ENCODE measurements at regions not wholly inside any gene's neighbourhood (a gene's known extent, or its start where the extent isn't known, plus 50 kb on each side); places are given as distances from the start of the nearest gene placed in this dataset.

GRCh38 chr5:173538654-173539053 is 77.8 kb downstream of the BOD1 start:
- WGBS, 2 experiments = 85 to 100% methylated on average over 1 of the region's 1 CpG
- Histone ChIP-seq H3K4me1 (ENCODE audit: control insufficient read depth, insufficient read depth, low read length) (no peaks in the 10 kb centered on the region), H3K4me3 (ENCODE audit: insufficient read depth, low read depth, low read length) (no peak overlapping the region), H3K36me3 (ENCODE audit: control insufficient read depth, insufficient read depth, low read length) (no peaks in the 10 kb centered on the region), H3K27me3 (ENCODE audit: control insufficient read depth, insufficient read depth, low read length, poor library complexity, severe bottlenecking) (no peaks in the 10 kb centered on the region), H3K9me3 (ENCODE audit: control insufficient read depth, low read length) (no peaks in the 10 kb centered on the region), H3K27ac (ENCODE audit: insufficient read depth, low read depth, low read length, poor library complexity, severe bottlenecking) (no peak overlapping the region)

- WGBS, 2 experiments = 95 to 96% methylated on average over 6 of the region's 6 CpGs
- no peaks in the 10 kb centered on the region for H3K9me3 ChIP-seq (ENCODE audit: control insufficient read depth, low read length)
- no peak overlapping the region for H3K4me3 ChIP-seq (ENCODE audit: insufficient read depth, low read depth, low read length)
- H3K4me1 ChIP-seq (ENCODE audit: control insufficient read depth, insufficient read depth, low read length) = no peaks in the 10 kb centered on the region
- H3K27me3 ChIP-seq (ENCODE audit: control insufficient read depth, insufficient read depth, low read length, poor library complexity, severe bottlenecking) = no peaks in the 10 kb centered on the region
- H3K27ac ChIP-seq (ENCODE audit: insufficient read depth, low read depth, low read length, poor library complexity, severe bottlenecking) = no peak overlapping the region
- H3K36me3 ChIP-seq (ENCODE audit: control insufficient read depth, insufficient read depth, low read length) = no peaks in the 10 kb centered on the region
These were observed 78.4 kb downstream of the BOD1 start for GRCh38 chr5:173538018-173538417.

GRCh38 chr5:173537228-173537627 is 79.2 kb downstream of the BOD1 start:
- H3K27ac ChIP-seq (ENCODE audit: insufficient read depth, low read depth, low read length, poor library complexity, severe bottlenecking) = no peak overlapping the region
- WGBS, 2 experiments = 90 to 94% methylated on average over 4 to 5 of the region's 5 CpGs
- H3K36me3 ChIP-seq (ENCODE audit: control insufficient read depth, insufficient read depth, low read length) = no peaks in the 10 kb centered on the region
- no peak overlapping the region for H3K4me3 ChIP-seq (ENCODE audit: insufficient read depth, low read depth, low read length)
- no peaks in the 10 kb centered on the region for H3K9me3 ChIP-seq (ENCODE audit: control insufficient read depth, low read length)
- H3K4me1 ChIP-seq (ENCODE audit: control insufficient read depth, insufficient read depth, low read length) = no peaks in the 10 kb centered on the region
- H3K27me3 ChIP-seq (ENCODE audit: control insufficient read depth, insufficient read depth, low read length, poor library complexity, severe bottlenecking) = no peaks in the 10 kb centered on the region

- H3K36me3 ChIP-seq (ENCODE audit: control insufficient read depth, insufficient read depth, low read length) = no peaks in the 10 kb centered on the region
- H3K4me3 ChIP-seq (ENCODE audit: insufficient read depth, low read depth, low read length) = no peak overlapping the region
- H3K4me1 ChIP-seq (ENCODE audit: control insufficient read depth, insufficient read depth, low read length) = no peaks in the 10 kb centered on the region
- WGBS, 2 experiments = 92 to 97% methylated on average over 3 of the region's 3 CpGs
- H3K27me3 ChIP-seq (ENCODE audit: control insufficient read depth, insufficient read depth, low read length, poor library complexity, severe bottlenecking) = no peaks in the 10 kb centered on the region
- no peak overlapping the region for H3K27ac ChIP-seq (ENCODE audit: insufficient read depth, low read depth, low read length, poor library complexity, severe bottlenecking)
- H3K9me3 ChIP-seq (ENCODE audit: control insufficient read depth, low read length) = no peaks in the 10 kb centered on the region
These were observed 80.3 kb downstream of the BOD1 start for GRCh38 chr5:173535976-173536639.

GRCh38 chr5:173535166-173535975 is 81.1 kb downstream of the BOD1 start:
- WGBS, 2 experiments = 93 to 95% methylated on average over 1 of the region's 1 CpG
- no peaks in the 10 kb centered on the region for H3K9me3 ChIP-seq (ENCODE audit: control insufficient read depth, low read length)
- H3K4me1 ChIP-seq (ENCODE audit: control insufficient read depth, insufficient read depth, low read length) = no peaks in the 10 kb centered on the region
- no peaks in the 10 kb centered on the region for H3K36me3 ChIP-seq (ENCODE audit: control insufficient read depth, insufficient read depth, low read length)
- H3K27ac ChIP-seq (ENCODE audit: insufficient read depth, low read depth, low read length, poor library complexity, severe bottlenecking) = no peak overlapping the region
- no peaks in the 10 kb centered on the region for H3K27me3 ChIP-seq (ENCODE audit: control insufficient read depth, insufficient read depth, low read length, poor library complexity, severe bottlenecking)
- no peak overlapping the region for H3K4me3 ChIP-seq (ENCODE audit: insufficient read depth, low read depth, low read length)

- H3K36me3 ChIP-seq (ENCODE audit: control insufficient read depth, insufficient read depth, low read length) = no peaks in the 10 kb centered on the region
- H3K4me3 ChIP-seq (ENCODE audit: insufficient read depth, low read depth, low read length) = no peak overlapping the region
- H3K4me1 ChIP-seq (ENCODE audit: control insufficient read depth, insufficient read depth, low read length) = no peaks in the 10 kb centered on the region
- H3K9me3 ChIP-seq (ENCODE audit: control insufficient read depth, low read length) = no peaks in the 10 kb centered on the region
- H3K27me3 ChIP-seq (ENCODE audit: control insufficient read depth, insufficient read depth, low read length, poor library complexity, severe bottlenecking) = no peaks in the 10 kb centered on the region
- 89 to 93% methylated on average over 2 of the region's 2 CpGs for WGBS, 2 experiments
- H3K27ac ChIP-seq (ENCODE audit: insufficient read depth, low read depth, low read length, poor library complexity, severe bottlenecking) = no peak overlapping the region
These were observed 81.8 kb downstream of the BOD1 start for GRCh38 chr5:173534664-173535063.

GRCh38 chr5:173534031-173534430 is 82.4 kb downstream of the BOD1 start:
- H3K27ac ChIP-seq (ENCODE audit: insufficient read depth, low read depth, low read length, poor library complexity, severe bottlenecking) = no peak overlapping the region
- 40 to 48% methylated on average over 1 of the region's 1 CpG for WGBS, 2 experiments
- H3K9me3 ChIP-seq (ENCODE audit: control insufficient read depth, low read length) = no peaks in the 10 kb centered on the region
- H3K27me3 ChIP-seq (ENCODE audit: control insufficient read depth, insufficient read depth, low read length, poor library complexity, severe bottlenecking) = no peaks in the 10 kb centered on the region
- H3K4me3 ChIP-seq (ENCODE audit: insufficient read depth, low read depth, low read length) = no peak overlapping the region
- no peaks in the 10 kb centered on the region for H3K36me3 ChIP-seq (ENCODE audit: control insufficient read depth, insufficient read depth, low read length)
- no peaks in the 10 kb centered on the region for H3K4me1 ChIP-seq (ENCODE audit: control insufficient read depth, insufficient read depth, low read length)

GRCh38 chr5:173532689-173533250 is 83.7 kb downstream of the BOD1 start:
- no peaks in the 10 kb centered on the region for H3K4me1 ChIP-seq (ENCODE audit: control insufficient read depth, insufficient read depth, low read length)
- H3K9me3 ChIP-seq (ENCODE audit: control insufficient read depth, low read length) = no peaks in the 10 kb centered on the region
- H3K27me3 ChIP-seq (ENCODE audit: control insufficient read depth, insufficient read depth, low read length, poor library complexity, severe bottlenecking) = no peaks in the 10 kb centered on the region
- H3K36me3 ChIP-seq (ENCODE audit: control insufficient read depth, insufficient read depth, low read length) = no peaks in the 10 kb centered on the region
- no peak overlapping the region for H3K27ac ChIP-seq (ENCODE audit: insufficient read depth, low read depth, low read length, poor library complexity, severe bottlenecking)
- 95% methylated on average over 6 of the region's 6 CpGs for WGBS, 2 experiments
- H3K4me3 ChIP-seq (ENCODE audit: insufficient read depth, low read depth, low read length) = no peak overlapping the region

- Histone ChIP-seq H3K9me3 (ENCODE audit: control insufficient read depth, low read length) (no peaks in the 10 kb centered on the region), H3K4me1 (ENCODE audit: control insufficient read depth, insufficient read depth, low read length) (no peaks in the 10 kb centered on the region), H3K27me3 (ENCODE audit: control insufficient read depth, insufficient read depth, low read length, poor library complexity, severe bottlenecking) (no peaks in the 10 kb centered on the region), H3K4me3 (ENCODE audit: insufficient read depth, low read depth, low read length) (no peak overlapping the region), H3K27ac (ENCODE audit: insufficient read depth, low read depth, low read length, poor library complexity, severe bottlenecking) (no peak overlapping the region), H3K36me3 (ENCODE audit: control insufficient read depth, insufficient read depth, low read length) (no peaks in the 10 kb centered on the region)
- WGBS, 2 experiments = 90 to 92% methylated on average over 9 of the region's 9 CpGs
These were observed 84.6 kb downstream of the BOD1 start for GRCh38 chr5:173531863-173532262.

GRCh38 chr5:173530547-173530946 is 85.9 kb downstream of the BOD1 start:
- Histone ChIP-seq H3K27ac (ENCODE audit: insufficient read depth, low read depth, low read length, poor library complexity, severe bottlenecking) (no peak overlapping the region), H3K36me3 (ENCODE audit: control insufficient read depth, insufficient read depth, low read length) (no peaks in the 10 kb centered on the region), H3K27me3 (ENCODE audit: control insufficient read depth, insufficient read depth, low read length, poor library complexity, severe bottlenecking) (no peaks in the 10 kb centered on the region), H3K4me1 (ENCODE audit: control insufficient read depth, insufficient read depth, low read length) (no peaks in the 10 kb centered on the region), H3K4me3 (ENCODE audit: insufficient read depth, low read depth, low read length) (no peak overlapping the region), H3K9me3 (ENCODE audit: control insufficient read depth, low read length) (no peaks in the 10 kb centered on the region)
- WGBS, 2 experiments = 82 to 83% methylated on average over 3 to 4 of the region's 4 CpGs
